A549 (cell line): ENCODE measurements at regions not wholly inside any gene's neighbourhood (a gene's known extent, or its start where the extent isn't known, plus 50 kb on each side); places are given as distances from the start of the nearest gene placed in this dataset.

Experiments
- ATAC-seq, 2 experiments: fragments of 200-7000 bp in 1 of 2; fragments of >200 bp in 1 of 2; cut with Nextera tagmentation in 1 of 2; cut with Tn5 transposase in 1 of 2; 3 replicates each; pipeline versions ENCODE4 v1.8.0 to v1.9.1; 2018 to 2020; ENCODE audit warnings: mild to moderate bottlenecking in 1 of 2, moderate library complexity in 1 of 2
- CTCF ChIA-PET: fragments of 300-600 bp; sonication (Branson Sonifier 250); formaldehyde crosslinking; extraction: SDS; loops from one replicate; lab custom pipeline; 2021; ENCODE audit warnings: antibody characterized with exemption, inconsistent platforms; lab: Yijun Ruan, JAX
- POLR2A ChIA-PET: fragments of 350-600 bp; formaldehyde crosslinking; extraction: SDS; loops from one replicate; lab custom pipeline; 2021; ENCODE audit warnings: antibody characterized with exemption, inconsistent platforms; lab: Yijun Ruan, JAX
- DNase-seq, 2 experiments: peaks; one replicate each; pipeline versions ENCODE4 v3.0.0 to v3.0.0-alpha.2; 2011 to 2016; ENCODE audit warnings: low read depth in 1 of 2, low spot score in 1 of 2
- FAIRE-seq: peaks from 2 replicates; lab custom pipeline; 2011; peaks lifted over from hg19 to GRCh38; lab: Jason Lieb, UNC
- H3K27ac ChIP-seq, 2 experiments: fragments of >200 bp; sonication (Bioruptor Twin); formaldehyde crosslinking; 3 replicates each; pipeline ENCODE4 v1.5.1; 2016 to 2017
- H3K4me1 ChIP-seq: fragments of >200 bp; sonication (Bioruptor Twin); formaldehyde crosslinking; 3 replicates; pipeline ENCODE4 v1.6.1; 2016
- H3K4me2 ChIP-seq: fragments of >200 bp; sonication (Bioruptor Twin); formaldehyde crosslinking; 3 replicates; pipeline ENCODE4 v1.6.1; 2016
- H3K4me3 ChIP-seq: fragments of >200 bp; sonication (Bioruptor Twin); formaldehyde crosslinking; 3 replicates; pipeline ENCODE4 v1.5.1; 2016
- H3K9me3 ChIP-seq: fragments of >200 bp; sonication (Bioruptor Twin); formaldehyde crosslinking; 3 replicates; pipeline ENCODE4 v1.6.1; 2016
- CBX2 ChIP-seq: fragments of 200-600 bp; sonication (generic); IDR thresholded peaks from 2 replicates; pipeline ENCODE4 v1.6.1; 2016; ENCODE audit warnings: low read depth, mild to moderate bottlenecking, borderline replicate concordance
- CHD4 ChIP-seq: fragments of 200-600 bp; sonication (generic); IDR thresholded peaks from 2 replicates; pipeline ENCODE4 v1.6.1; 2016; ENCODE audit warnings: antibody characterized with exemption, mild to moderate bottlenecking, borderline replicate concordance
- EHF ChIP-seq: fragments of 250-450 bp; sonication (Bioruptor Pico); IDR thresholded peaks from 2 replicates; pipeline ENCODE4 v1.5.0; 2020; ENCODE audit warnings: mild to moderate bottlenecking
- EHMT2 ChIP-seq: fragments of 200-600 bp; sonication (generic); IDR thresholded peaks from 2 replicates; pipeline ENCODE4 v1.6.1; 2016; ENCODE audit warnings: antibody characterized with exemption, low read depth, mild to moderate bottlenecking, moderate library complexity
- EP300 ChIP-seq, 2 experiments: fragments of >200 bp; sonication (Bioruptor Twin); formaldehyde crosslinking; IDR thresholded peaks; 2 replicates in 1 of 2; 3 replicates in 1 of 2; pipeline ENCODE4 v1.6.1; 2016 to 2017
- GATA3 ChIP-seq: IDR thresholded peaks from 2 replicates; pipeline ENCODE4 v1.6.1; 2012; ENCODE audit warnings: borderline replicate concordance
- HEYL ChIP-seq: fragments of 250-450 bp; sonication (Bioruptor Pico); IDR thresholded peaks from 2 replicates; pipeline ENCODE4 v1.8.0; 2021; ENCODE audit warnings: mild to moderate bottlenecking, moderate library complexity
- HOXA7 ChIP-seq: fragments of 250-450 bp; sonication (Bioruptor Pico); IDR thresholded peaks from 2 replicates; pipeline ENCODE4 v1.5.0; 2020; ENCODE audit warnings: mild to moderate bottlenecking, moderate library complexity
- JUNB ChIP-seq: fragments of >200 bp; sonication (Bioruptor Twin); formaldehyde crosslinking; IDR thresholded peaks from 2 replicates; pipeline ENCODE4 v1.6.1; 2016
- MAFK ChIP-seq: fragments of 450-650 bp; IDR thresholded peaks from 2 replicates; pipeline ENCODE4 v1.6.1; 2014; ENCODE audit not compliant: partially characterized antibody
- NFE2L2 ChIP-seq: fragments of 150-350 bp; conservative IDR thresholded peaks from 2 replicates; pipeline ENCODE4 v1.6.1; 2014; ENCODE audit warnings: low read length
- NR3C1 ChIP-seq: fragments of >200 bp; sonication (Bioruptor Twin); formaldehyde crosslinking; IDR thresholded peaks from 3 replicates; pipeline ENCODE4 v1.6.1; 2017
- POLR2AphosphoS2 ChIP-seq: conservative IDR thresholded peaks from 2 replicates; pipeline ENCODE4 v1.6.1; 2012; ENCODE audit warnings: low read length, improper control_type of control experiment, inconsistent platforms
- RAD21 ChIP-seq, 2 experiments: fragments of >200 bp in 1 of 2; sonication (Bioruptor Twin) in 1 of 2; formaldehyde crosslinking in 1 of 2; IDR thresholded peaks in 1 of 2; conservative IDR thresholded peaks in 1 of 2; 2 replicates in 1 of 2; 3 replicates in 1 of 2; pipeline ENCODE4 v1.6.1; 2012 to 2018; ENCODE audit warnings: inconsistent platforms in 1 of 2
- RARB ChIP-seq: fragments of 250-450 bp; sonication (Bioruptor Pico); IDR thresholded peaks from 2 replicates; pipeline ENCODE4 v1.8.0; 2021; ENCODE audit warnings: mild to moderate bottlenecking, moderate library complexity
- REST ChIP-seq: fragments of 200-600 bp; sonication (generic); IDR thresholded peaks from 2 replicates; pipeline ENCODE4 v1.6.1; 2016; ENCODE audit warnings: antibody characterized with exemption, mild to moderate bottlenecking, moderate library complexity
- RNF2 ChIP-seq: fragments of 200-600 bp; sonication (generic); IDR thresholded peaks from 2 replicates; pipeline ENCODE4 v1.6.1; 2016; ENCODE audit warnings: low read depth, mild to moderate bottlenecking, antibody characterized with exemption, moderate library complexity, borderline replicate concordance
- SREBF2 ChIP-seq: fragments of 450-650 bp; IDR thresholded peaks from 2 replicates; pipeline ENCODE4 v1.6.1; 2014; ENCODE audit warnings: mild to moderate bottlenecking, moderate library complexity
- TP53 ChIP-seq: fragments of 250-450 bp; sonication (Bioruptor Pico); IDR thresholded peaks from 2 replicates; pipeline ENCODE4 v1.5.0; 2021; ENCODE audit warnings: mild to moderate bottlenecking, moderate library complexity
- USF2 ChIP-seq: fragments of 450-650 bp; IDR thresholded peaks from 2 replicates; pipeline ENCODE4 v1.6.1; 2014; ENCODE audit warnings: antibody characterized with exemption
- ZSCAN20 ChIP-seq: fragments of 250-450 bp; sonication (Bioruptor Pico); IDR thresholded peaks from 2 replicates; pipeline ENCODE4 v1.8.0; 2022; ENCODE audit warnings: mild to moderate bottlenecking, moderate library complexity
- WGBS: methylation state at CpG from one replicate; pipeline ENCODE4 v1.1.6; 2017; ENCODE audit errors: missing lambda C conversion rate; 5-methylcytosine and 5-hydroxymethylcytosine counted together

GRCh38 chr3:117489663-117490079 lies 780.1 kb downstream of the TUSC7 start:
- Histone ChIP-seq H3K4me3 (no peak overlapping the region), H3K9me3 (no peaks in the 10 kb centered on the region), H3K27ac (no peak overlapping the region), H3K4me1 (no peaks in the 10 kb centered on the region), H3K4me2 (no peak overlapping the region)
- ATAC-seq (no peak), FAIRE-seq (no peak), DNase-seq (no peak)
- ChIA-PET CTCF (no interaction called here), POLR2A (no interaction called here)
- TF ChIP-seq HEYL (CRISPR knock-in tag), result no peak
- no peak for TF ChIP-seq MAFK
- TF ChIP-seq CHD4, result no peak
- no peak for TF ChIP-seq NFE2L2
- no peak for TF ChIP-seq EHF (CRISPR knock-in tag)
- TF ChIP-seq SREBF2, result no peak
- no peak for TF ChIP-seq HOXA7 (CRISPR knock-in tag)
- no peak for TF ChIP-seq JUNB
- TF ChIP-seq CBX2, result no peak
- 83% methylated on average over 2 of the region's 2 CpGs for WGBS

GRCh38 chr3:117490716-117491115 lies 781.1 kb downstream of the TUSC7 start:
- ATAC-seq (no peak), FAIRE-seq (no peak), DNase-seq (no peak)
- WGBS, result 45% methylated on average over 1 of the region's 1 CpG
- CTCF ChIA-PET, result no interaction called here
- POLR2A ChIA-PET, result no interaction called here
- TF ChIP-seq RAD21 (conservative IDR thresholded peaks at IDR 0.05 in 1 of 2, IDR thresholded peaks at IDR 0.05 in 1 of 2), result no peak
- no peak for TF ChIP-seq NFE2L2
- no peak for TF ChIP-seq EP300 (IDR thresholded peaks at IDR 0.05)
- no peak for TF ChIP-seq RARB (CRISPR knock-in tag)
- no peak for TF ChIP-seq RNF2
- TF ChIP-seq REST, result no peak
- TF ChIP-seq NR3C1, result no peak
- TF ChIP-seq POLR2AphosphoS2, result no peak
- no peak for TF ChIP-seq GATA3
- no peak for TF ChIP-seq EHMT2
- no peak for TF ChIP-seq TP53
- TF ChIP-seq USF2, result no peak
- Histone ChIP-seq H3K27ac (no peak overlapping the region), H3K4me3 (no peak overlapping the region), H3K4me2 (no peak overlapping the region), H3K9me3 (no peaks in the 10 kb centered on the region), H3K4me1 (no peaks in the 10 kb centered on the region)

GRCh38 chr3:117495620-117496019 lies 786.0 kb downstream of the TUSC7 start:
- WGBS, result 70% methylated on average over 2 of the region's 2 CpGs
- ATAC-seq (no peak), DNase-seq (no peak), FAIRE-seq (no peak)
- Histone ChIP-seq H3K27ac (no peak overlapping the region), H3K9me3 (no peaks in the 10 kb centered on the region), H3K4me3 (no peak overlapping the region), H3K4me1 (no peaks in the 10 kb centered on the region), H3K4me2 (no peak overlapping the region)
- CTCF ChIA-PET, result no interaction called here
- TF ChIP-seq HOXA7 (CRISPR knock-in tag) (no peak), ZSCAN20 (CRISPR knock-in tag) (no peak)
- POLR2A ChIA-PET, result no interaction called here
